Hepatocyte (in vitro differentiated cells): ENCODE measurements at regions not wholly inside any gene's neighbourhood (a gene's known extent, or its start where the extent isn't known, plus 50 kb on each side); places are given as distances from the start of the nearest gene placed in this dataset.

Source experiments
- DNase-seq: peaks from one replicate; pipeline ENCODE4 v3.0.0-alpha.2; 2016; ENCODE audit warnings: low spot score
- H2AFZ ChIP-seq: fragments of 200-600 bp; sonication (generic); 2 replicates; pipeline ENCODE4 v1.6.0; 2016; ENCODE audit warnings: antibody characterized with exemption, mild to moderate bottlenecking
- H3K27ac ChIP-seq: fragments of 200-600 bp; sonication (generic); 2 replicates; pipeline ENCODE4 v1.5.1; 2016; ENCODE audit warnings: mild to moderate bottlenecking
- H3K27me3 ChIP-seq: fragments of 200-600 bp; sonication (generic); 2 replicates; pipeline ENCODE4 v1.6.1; 2016
- H3K36me3 ChIP-seq: fragments of 200-600 bp; sonication (generic); replicated peaks from 2 replicates; pipeline ENCODE4 v1.5.1; 2016; ENCODE audit warnings: low read depth; ENCODE audit not compliant: insufficient read depth
- H3K4me1 ChIP-seq: fragments of 200-600 bp; sonication (generic); 2 replicates; pipeline ENCODE4 v1.5.1; 2016; ENCODE audit warnings: mild to moderate bottlenecking, moderate library complexity; ENCODE audit not compliant: insufficient read depth
- H3K4me2 ChIP-seq: fragments of 200-600 bp; sonication (generic); 2 replicates; pipeline ENCODE4 v1.6.0; 2016
- H3K4me3 ChIP-seq: fragments of 200-600 bp; sonication (generic); 2 replicates; pipeline ENCODE4 v1.5.1; 2016; ENCODE audit warnings: mild to moderate bottlenecking
- H3K79me2 ChIP-seq: fragments of 200-600 bp; sonication (generic); 2 replicates; pipeline ENCODE4 v1.6.0; 2017; ENCODE audit warnings: mild to moderate bottlenecking
- H3K9me2 ChIP-seq: fragments of 200-600 bp; sonication (generic); replicated peaks from 2 replicates; pipeline ENCODE4 v1.6.0; 2017; ENCODE audit warnings: mild to moderate bottlenecking; ENCODE audit not compliant: insufficient read depth
- H3K9me3 ChIP-seq: fragments of 200-600 bp; sonication (generic); 2 replicates; pipeline ENCODE4 v1.5.1; 2016; ENCODE audit warnings: low read depth, mild to moderate bottlenecking
- H4K20me1 ChIP-seq: fragments of 200-600 bp; sonication (generic); 2 replicates; pipeline ENCODE4 v1.6.0; 2016; ENCODE audit warnings: mild to moderate bottlenecking; ENCODE audit not compliant: insufficient read depth, poor library complexity, severe bottlenecking
- EZH2 ChIP-seq: fragments of 200-600 bp; sonication (generic); IDR thresholded peaks from 2 replicates; pipeline ENCODE4 v1.6.1; 2016; ENCODE audit warnings: antibody characterized with exemption, mild to moderate bottlenecking, borderline replicate concordance
- EZH2phosphoT487 ChIP-seq: fragments of 200-600 bp; sonication (generic); IDR thresholded peaks from one replicate; pipeline ENCODE4 v1.6.1; 2018; ENCODE audit warnings: antibody characterized with exemption, mild to moderate bottlenecking, low read depth, moderate library complexity; ENCODE audit not compliant: unreplicated experiment, severe bottlenecking
- WGBS: methylation state at CpG from one replicate; pipeline ENCODE4 v1.1.6; 2016; ENCODE audit warnings: low lambda C conversion rate; ENCODE audit errors: missing lambda C conversion rate; 5-methylcytosine and 5-hydroxymethylcytosine counted together
- TF ChIP-seq, protein P1 (sequence below): fragments of 200-600 bp; sonication (generic); IDR thresholded peaks from 2 replicates; pipeline ENCODE4 v1.5.1; 2016; ENCODE audit warnings: antibody characterized with exemption, mild to moderate bottlenecking; ENCODE audit not compliant: poor library complexity

DNA sequence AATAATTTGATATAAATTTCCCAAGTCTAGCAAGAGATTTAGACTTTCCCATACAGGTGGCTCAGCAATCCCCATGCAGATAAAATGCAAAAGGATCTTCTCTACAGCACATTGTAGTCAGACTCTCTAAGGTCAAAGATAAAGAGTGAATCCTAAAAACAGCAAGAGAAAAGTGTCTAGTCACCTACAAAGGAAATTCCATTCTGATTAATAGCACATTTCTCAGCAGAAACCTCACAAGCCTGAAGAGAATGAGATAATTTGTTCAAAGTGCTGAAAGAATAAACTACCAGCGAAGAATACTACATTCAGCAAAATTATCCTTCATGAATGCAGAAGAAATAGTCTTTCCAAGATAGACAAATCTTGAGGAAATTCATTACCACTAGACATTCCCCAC is 493.3 kb downstream of the PRELID2 start:
- no peak for TF ChIP-seq EZH2phosphoT487
- TF ChIP-seq EZH2, result no peak
- TF ChIP-seq, protein P1, sequence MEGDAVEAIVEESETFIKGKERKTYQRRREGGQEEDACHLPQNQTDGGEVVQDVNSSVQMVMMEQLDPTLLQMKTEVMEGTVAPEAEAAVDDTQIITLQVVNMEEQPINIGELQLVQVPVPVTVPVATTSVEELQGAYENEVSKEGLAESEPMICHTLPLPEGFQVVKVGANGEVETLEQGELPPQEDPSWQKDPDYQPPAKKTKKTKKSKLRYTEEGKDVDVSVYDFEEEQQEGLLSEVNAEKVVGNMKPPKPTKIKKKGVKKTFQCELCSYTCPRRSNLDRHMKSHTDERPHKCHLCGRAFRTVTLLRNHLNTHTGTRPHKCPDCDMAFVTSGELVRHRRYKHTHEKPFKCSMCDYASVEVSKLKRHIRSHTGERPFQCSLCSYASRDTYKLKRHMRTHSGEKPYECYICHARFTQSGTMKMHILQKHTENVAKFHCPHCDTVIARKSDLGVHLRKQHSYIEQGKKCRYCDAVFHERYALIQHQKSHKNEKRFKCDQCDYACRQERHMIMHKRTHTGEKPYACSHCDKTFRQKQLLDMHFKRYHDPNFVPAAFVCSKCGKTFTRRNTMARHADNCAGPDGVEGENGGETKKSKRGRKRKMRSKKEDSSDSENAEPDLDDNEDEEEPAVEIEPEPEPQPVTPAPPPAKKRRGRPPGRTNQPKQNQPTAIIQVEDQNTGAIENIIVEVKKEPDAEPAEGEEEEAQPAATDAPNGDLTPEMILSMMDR, result no peak
- Histone ChIP-seq H3K36me3 (no peaks in the 10 kb centered on the region), H3K27ac (no peak overlapping the region), H2AFZ (no peak overlapping the region), H4K20me1 (no peaks in the 10 kb centered on the region), H3K9me2 (no peaks in the 10 kb centered on the region), H3K9me3 (no peaks in the 10 kb centered on the region), H3K4me2 (no peak overlapping the region), H3K4me3 (no peak overlapping the region), H3K79me2 (no peaks in the 10 kb centered on the region), H3K4me1 (no peaks in the 10 kb centered on the region), H3K27me3 (no peaks in the 10 kb centered on the region)
- DNase-seq, result no peak
- 89% methylated on average over 1 of the region's 1 CpG for WGBS

DNA sequence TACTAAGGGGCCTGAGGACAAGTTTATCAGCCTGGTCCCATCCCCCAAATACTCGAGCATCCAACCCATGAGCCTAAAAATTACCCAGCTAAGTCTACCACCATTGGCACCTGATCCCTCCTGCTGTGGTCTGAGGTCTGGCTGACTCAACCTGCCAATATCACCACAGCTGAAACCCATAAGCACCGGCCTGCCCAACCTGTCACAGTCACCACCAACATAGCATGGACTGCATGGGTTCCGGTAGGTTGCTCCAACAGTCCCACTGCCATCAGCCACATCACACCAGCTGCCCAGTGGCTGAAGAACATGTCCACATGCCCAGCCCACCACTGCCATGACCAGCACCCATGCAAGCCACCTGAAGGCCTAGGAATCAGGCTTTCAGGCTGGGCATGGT is 495.0 kb downstream of the PRELID2 start:
- Histone ChIP-seq H2AFZ (no peak overlapping the region), H4K20me1 (no peaks in the 10 kb centered on the region), H3K4me3 (no peak overlapping the region), H3K4me1 (no peaks in the 10 kb centered on the region), H3K9me3 (no peaks in the 10 kb centered on the region), H3K36me3 (no peaks in the 10 kb centered on the region), H3K27ac (no peak overlapping the region), H3K79me2 (no peaks in the 10 kb centered on the region), H3K27me3 (no peaks in the 10 kb centered on the region), H3K4me2 (no peak overlapping the region), H3K9me2 (no peaks in the 10 kb centered on the region)
- no peak for DNase-seq
- WGBS, result 91% methylated on average over 3 of the region's 3 CpGs
- no peak for TF ChIP-seq EZH2
- TF ChIP-seq EZH2phosphoT487, result no peak

DNA sequence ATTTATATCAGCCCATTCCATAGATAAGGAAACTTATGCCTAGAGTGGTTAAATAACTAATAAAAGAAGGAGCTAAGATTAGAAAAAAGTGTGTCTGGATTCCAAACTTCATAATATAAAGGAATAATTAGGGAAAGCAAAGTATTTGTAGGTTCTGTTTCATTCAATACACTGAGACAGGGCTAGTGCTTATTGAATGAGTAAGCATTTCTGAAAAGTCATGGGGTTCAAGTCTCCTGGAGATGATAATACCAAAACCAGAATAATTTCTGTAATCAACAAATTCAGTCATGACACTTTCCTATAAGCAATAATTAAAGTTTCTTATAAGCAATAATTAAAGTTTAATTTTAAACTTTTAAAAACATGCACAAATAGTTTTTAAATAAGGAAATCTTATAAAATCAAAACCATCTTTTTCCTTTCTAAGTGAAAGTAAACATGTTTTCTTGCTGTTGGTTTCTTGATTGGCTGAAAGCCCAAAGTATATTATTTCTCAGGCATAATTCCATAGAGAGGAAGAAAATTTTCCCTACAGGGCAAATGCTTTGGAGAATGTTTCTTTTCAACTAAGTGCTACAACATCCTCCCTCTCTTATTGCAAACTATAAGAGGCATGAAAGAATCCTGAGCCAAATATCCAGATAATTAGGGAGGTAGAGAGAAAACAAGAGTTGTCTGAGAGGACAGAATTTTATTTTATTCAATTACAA is 510.2 kb downstream of the PRELID2 start:
- Histone ChIP-seq H3K36me3 (no peaks in the 10 kb centered on the region), H4K20me1 (no peaks in the 10 kb centered on the region), H3K4me1 (no peaks in the 10 kb centered on the region), H3K4me3 (no peak overlapping the region), H2AFZ (no peak overlapping the region), H3K27me3 (no peaks in the 10 kb centered on the region), H3K27ac (no peak overlapping the region), H3K9me3 (no peaks in the 10 kb centered on the region), H3K4me2 (no peak overlapping the region), H3K79me2 (no peaks in the 10 kb centered on the region), H3K9me2 (no peaks in the 10 kb centered on the region)
- no peak for TF ChIP-seq EZH2phosphoT487
- no peak for TF ChIP-seq EZH2
- TF ChIP-seq, protein P1, result no peak
- DNase-seq, result no peak

DNA sequence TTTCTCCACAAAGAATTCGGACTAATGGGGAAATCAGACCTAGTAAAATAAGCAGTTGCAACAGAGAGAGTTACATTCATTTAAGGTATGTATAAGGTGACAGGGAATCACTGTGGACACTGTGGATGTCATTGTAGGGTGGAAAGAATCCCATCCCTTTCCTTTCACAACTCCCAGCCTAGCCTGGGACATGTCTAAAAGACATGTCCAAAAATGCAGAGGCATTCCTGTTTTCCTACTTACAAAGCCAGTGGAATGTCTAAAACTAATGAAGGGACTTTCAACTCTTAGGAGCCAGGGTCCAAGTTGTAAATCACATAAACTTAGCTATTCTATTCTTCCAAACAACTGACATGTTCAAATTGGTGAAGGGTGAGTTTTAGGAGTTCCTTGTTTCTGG is 511.0 kb downstream of the PRELID2 start:
- no peaks in the 10 kb centered on the region for H3K36me3 ChIP-seq
- WGBS, result 95% methylated on average over 1 of the region's 1 CpG
- H3K27me3 ChIP-seq, result no peaks in the 10 kb centered on the region
- H3K4me3 ChIP-seq, result no peak overlapping the region
- H3K4me2 ChIP-seq, result no peak overlapping the region
- no peak overlapping the region for H2AFZ ChIP-seq
- H3K79me2 ChIP-seq, result no peaks in the 10 kb centered on the region
- H3K9me2 ChIP-seq, result no peaks in the 10 kb centered on the region
- no peaks in the 10 kb centered on the region for H3K9me3 ChIP-seq
- no peak overlapping the region for H3K27ac ChIP-seq
- no peak for DNase-seq
- H4K20me1 ChIP-seq, result no peaks in the 10 kb centered on the region
- TF ChIP-seq EZH2, result no peak
- no peak for TF ChIP-seq EZH2phosphoT487
- TF ChIP-seq, protein P1, result no peak
- H3K4me1 ChIP-seq, result no peaks in the 10 kb centered on the region
